Smooth muscle cell (in vitro differentiated cells): ENCODE measurements at regions not wholly inside any gene's neighbourhood (a gene's known extent, or its start where the extent isn't known, plus 50 kb on each side); places are given as distances from the start of the nearest gene placed in this dataset.

ENCODE experiments used
- DNase-seq: peaks from one replicate; lab custom pipeline; 2025; ENCODE audit not compliant: unreplicated experiment; lab: John Stamatoyannopoulos, UW
- H2AFZ ChIP-seq: fragments of 200-600 bp; sonication (generic); 2 replicates; pipeline ENCODE4 v1.6.0; 2016; ENCODE audit warnings: antibody characterized with exemption, low read depth, mild to moderate bottlenecking
- H3F3A ChIP-seq: fragments of 200-600 bp; sonication (generic); 2 replicates; pipeline ENCODE4 v1.6.0; 2017; ENCODE audit warnings: antibody characterized with exemption, low read depth
- H3K27ac ChIP-seq: fragments of 200-600 bp; sonication (generic); 2 replicates; pipeline ENCODE4 v1.5.1; 2016; ENCODE audit warnings: low read depth, mild to moderate bottlenecking
- H3K27me3 ChIP-seq: fragments of 200-600 bp; sonication (generic); 2 replicates; pipeline ENCODE4 v1.6.1; 2016; ENCODE audit warnings: low read depth, mild to moderate bottlenecking
- H3K36me3 ChIP-seq: fragments of 200-600 bp; sonication (generic); 2 replicates; pipeline ENCODE4 v1.5.1; 2016; ENCODE audit warnings: low read depth
- H3K4me1 ChIP-seq: fragments of 200-600 bp; sonication (generic); 2 replicates; pipeline ENCODE4 v1.5.1; 2016; ENCODE audit warnings: low read depth
- H3K4me2 ChIP-seq: fragments of 200-600 bp; sonication (generic); 2 replicates; pipeline ENCODE4 v1.6.0; 2016; ENCODE audit warnings: mild to moderate bottlenecking
- H3K4me3 ChIP-seq: fragments of 200-600 bp; sonication (generic); 2 replicates; pipeline ENCODE4 v1.5.1; 2016; ENCODE audit warnings: mild to moderate bottlenecking
- H3K79me2 ChIP-seq: fragments of 200-600 bp; sonication (generic); 2 replicates; pipeline ENCODE4 v1.6.0; 2016; ENCODE audit warnings: low read depth, mild to moderate bottlenecking
- H3K9ac ChIP-seq: fragments of 200-600 bp; sonication (generic); 2 replicates; pipeline ENCODE4 v1.6.0; 2016; ENCODE audit warnings: low read depth
- H3K9me3 ChIP-seq: fragments of 200-600 bp; sonication (generic); replicated peaks from 2 replicates; pipeline ENCODE4 v1.5.1; 2016; ENCODE audit warnings: low read depth
- H4K20me1 ChIP-seq: fragments of 200-600 bp; sonication (generic); 2 replicates; pipeline ENCODE4 v1.6.0; 2016; ENCODE audit warnings: low read depth
- CTCF ChIP-seq: fragments of 200-600 bp; sonication (generic); IDR thresholded peaks from 2 replicates; pipeline ENCODE4 v1.5.1; 2017; ENCODE audit warnings: borderline replicate concordance, mild to moderate bottlenecking, antibody characterized with exemption; ENCODE audit not compliant: insufficient read depth, poor library complexity, severe bottlenecking
- WGBS: methylation state at CpG from one replicate; pipeline ENCODE4 v1.1.7; 2016; ENCODE audit warnings: low lambda C conversion rate; 5-methylcytosine and 5-hydroxymethylcytosine counted together

- Histone ChIP-seq H3K27me3 (no peaks in the 10 kb centered on the region), H3K4me2 (peak overlapping the region; percentile 72), H3K9me3 (no peaks in the 10 kb centered on the region), H3K36me3 (no peaks in the 10 kb centered on the region), H3F3A (peaks cover 9% of the 10 kb centered on the region), H3K9ac (no peak overlapping the region), H3K27ac (peak overlapping the region; percentile 89), H2AFZ (no peak overlapping the region), H3K79me2 (no peaks in the 10 kb centered on the region), H3K4me1 (peaks cover 33% of the 10 kb centered on the region), H4K20me1 (no peaks in the 10 kb centered on the region), H3K4me3 (no peak overlapping the region)
- WGBS: 67% methylated on average over 3 of the region's 3 CpGs
- TF ChIP-seq CTCF: no peak
- DNase-seq: no peak
Observed at GRCh38 chr2:46850742-46851141, 64.9 kb downstream of the MCFD2 start.

- Histone ChIP-seq H3K27ac (peak overlapping the region; percentile 89), H3K79me2 (no peaks in the 10 kb centered on the region), H3K9ac (peak overlapping the region; percentile 12), H3K9me3 (no peaks in the 10 kb centered on the region), H2AFZ (no peak overlapping the region), H4K20me1 (no peaks in the 10 kb centered on the region), H3K4me3 (no peak overlapping the region), H3F3A (peaks cover 9% of the 10 kb centered on the region), H3K27me3 (no peaks in the 10 kb centered on the region), H3K4me1 (peaks cover 33% of the 10 kb centered on the region), H3K4me2 (peak overlapping the region; percentile 72), H3K36me3 (no peaks in the 10 kb centered on the region)
- WGBS: 41% methylated on average over 13 of the region's 13 CpGs
- DNase-seq: no peak
- no peak for TF ChIP-seq CTCF
Observed at GRCh38 chr2:46849721-46850556, 65.7 kb downstream of the MCFD2 start.

GRCh38 chr2:46849046-46849715 lies 66.4 kb downstream of the MCFD2 start:
- Histone ChIP-seq H3K4me2 (peak overlapping the region; percentile 72), H4K20me1 (no peaks in the 10 kb centered on the region), H3K36me3 (no peaks in the 10 kb centered on the region), H2AFZ (no peak overlapping the region), H3K79me2 (no peaks in the 10 kb centered on the region), H3K4me3 (no peak overlapping the region), H3K4me1 (peaks cover 33% of the 10 kb centered on the region), H3F3A (peaks cover 9% of the 10 kb centered on the region), H3K9ac (peak overlapping the region; percentile 12), H3K9me3 (no peaks in the 10 kb centered on the region), H3K27me3 (no peaks in the 10 kb centered on the region), H3K27ac (peak overlapping the region; percentile 89)
- DNase-seq: no peak
- whole genome bisulfite sequencing: 54% methylated on average over 7 of the region's 7 CpGs
- TF ChIP-seq CTCF: no peak

- peaks cover 33% of the 10 kb centered on the region for H3K4me1 ChIP-seq
- no peaks in the 10 kb centered on the region for H3K27me3 ChIP-seq
- H3K9ac ChIP-seq: no peak overlapping the region
- no peaks in the 10 kb centered on the region for H3K9me3 ChIP-seq
- no peaks in the 10 kb centered on the region for H3K36me3 ChIP-seq
- no peak for TF ChIP-seq CTCF
- DNase-seq: no peak
- peaks cover 9% of the 10 kb centered on the region for H3F3A ChIP-seq
- no peak overlapping the region for H2AFZ ChIP-seq
- H3K4me3 ChIP-seq: no peak overlapping the region
- no peaks in the 10 kb centered on the region for H4K20me1 ChIP-seq
- H3K4me2 ChIP-seq: peak overlapping the region; percentile 72
- H3K27ac ChIP-seq: peak overlapping the region; percentile 89
- no peaks in the 10 kb centered on the region for H3K79me2 ChIP-seq
- 63% methylated on average over 5 of the region's 5 CpGs for WGBS
Observed at GRCh38 chr2:46848447-46848846, 67.2 kb downstream of the MCFD2 start.
